ENCODE measurements at regions not wholly inside any gene's neighbourhood (a gene's known extent, or its start where the extent isn't known, plus 50 kb on each side); places are given as distances from the start of the nearest gene placed in this dataset.

GRCh38 chr5:73394610-73395009, 54.0 kb downstream of the FOXD1 start:
- DNase-seq, result no peak
- no peak overlapping the region for H3K23ac ChIP-seq (ENCODE audit: low read depth, low read length)
- intact Hi-C loops (cut with micrococcal nuclease), result no loop called here
- no peak overlapping the region for H4K91ac ChIP-seq (ENCODE audit: insufficient read depth, low read depth, low read length)
- no peak overlapping the region for H4K5ac ChIP-seq (ENCODE audit: low read depth, low read length)
- no peaks in the 10 kb centered on the region for H3K9me3 ChIP-seq (ENCODE audit: control insufficient read depth, insufficient read depth, low read length)
- H2BK20ac ChIP-seq (ENCODE audit: low read depth, low read length), result no peak overlapping the region
- H3K27ac ChIP-seq (ENCODE audit: insufficient read depth, low read length), result no peak overlapping the region
- H3K36me3 ChIP-seq (ENCODE audit: control insufficient read depth, insufficient read depth, low read length), result no peaks in the 10 kb centered on the region
- no peak overlapping the region for H4K8ac ChIP-seq (ENCODE audit: low read depth in 2 of 2, low read length in 2 of 2)
- no peaks in the 10 kb centered on the region; the same call in 1 of the 2 replicates for H3K4me1 ChIP-seq (ENCODE audit: control insufficient read depth, insufficient read depth, low read length)
- POLR2A ChIA-PET (ENCODE audit: unreplicated experiment), result no interaction called here
- H2BK15ac ChIP-seq (ENCODE audit: low read depth, low read length), result no peak overlapping the region
- CTCF ChIA-PET, result no interaction called here
- 0 out of 2 replicates have a peak, but pooled peaks cover 2% of the 10 kb centered on the region for H3K9me1 ChIP-seq (ENCODE audit: insufficient read depth, low read length)
- no peak overlapping the region for H3K4me2 ChIP-seq (ENCODE audit: low read depth, low read length)
- no peak for TF ChIP-seq NFE2L2 (IDR thresholded peaks at IDR 0.05; ENCODE audit: low read depth, low read length)
- no peak for TF ChIP-seq POLR2A (IDR thresholded peaks at IDR 0.05; ENCODE audit: low read depth, low read length)
- TF ChIP-seq MAZ (IDR thresholded peaks at IDR 0.05; ENCODE audit: borderline replicate concordance, low read depth, low read length), result no peak
- no peak for TF ChIP-seq FOS (IDR thresholded peaks at IDR 0.05; ENCODE audit: low read depth, low read length)
- TF ChIP-seq SMC3 (IDR thresholded peaks at IDR 0.05; ENCODE audit: low read depth, low read length), result no peak
- TF ChIP-seq MXI1 (IDR thresholded peaks at IDR 0.05; ENCODE audit: borderline replicate concordance, low read depth, low read length), result no peak
- TF ChIP-seq CEBPB (IDR thresholded peaks at IDR 0.05; ENCODE audit: low read depth, low read length), result no peak
- no peak for TF ChIP-seq RFX5 (IDR thresholded peaks at IDR 0.05; ENCODE audit: low read depth, low read length)
- TF ChIP-seq BHLHE40 (IDR thresholded peaks at IDR 0.05; ENCODE audit: low read depth, low read length), result no peak
- no peak for TF ChIP-seq MAFK (IDR thresholded peaks at IDR 0.05; ENCODE audit: low read depth, low read length)
- TF ChIP-seq USF2 (IDR thresholded peaks at IDR 0.05; ENCODE audit: low read depth, low read length), result no peak
- no peak for ATAC-seq (ENCODE audit: low read depth)
- H3K27me3 ChIP-seq (ENCODE audit: control insufficient read depth, insufficient read depth, low read length), result no peaks in the 10 kb centered on the region; the same call in 1 of the 2 replicates
- H3K4ac ChIP-seq (ENCODE audit: low read depth, low read length), result no peak overlapping the region
- dilution Hi-C loops (cut with HindIII; ENCODE audit: low sequenced_read_pairs, unreplicated experiment), result no loop called here
- no peak overlapping the region for H2BK120ac ChIP-seq (ENCODE audit: low read depth, low read length)
- H2AK5ac ChIP-seq (ENCODE audit: low read depth, low read length), result no peak overlapping the region
- no peak overlapping the region for H2AFZ ChIP-seq (replicated peaks; ENCODE audit: low read length, poor library complexity)
- H3K18ac ChIP-seq (ENCODE audit: low read depth, low read length), result no peak overlapping the region
- no peak overlapping the region for H3K4me3 ChIP-seq (ENCODE audit: insufficient read depth, low read depth, low read length)
- H3K79me1 ChIP-seq (ENCODE audit: low read depth in 1 of 2, low read length in 2 of 2), result no peaks in the 10 kb centered on the region
- no peaks in the 10 kb centered on the region for H4K20me1 ChIP-seq (ENCODE audit: insufficient read depth, low read length)
- no peak overlapping the region for H3K14ac ChIP-seq (replicated peaks; ENCODE audit: low read depth, low read length)
- H3K9ac ChIP-seq (ENCODE audit: low read depth, low read length), result no peak overlapping the region
- BruUV-seq (replicated peaks), result no TSS peak
- in situ Hi-C loops (cut with MboI; ENCODE audit: low sequenced_read_pairs), result no loop called here
- H2BK5ac ChIP-seq (ENCODE audit: low read depth, low read length, poor library complexity, severe bottlenecking), result no peak overlapping the region
- WGBS, 2 experiments (ENCODE audit: extremely low coverage in 2 of 2, insufficient read length in 1 of 2), result 82% methylated on average over 2 of the region's 4 CpGs; no CpG with 5 or more reads in 1 of the 2 experiments
- no peak overlapping the region for H2AK9ac ChIP-seq (replicated peaks; ENCODE audit: low read depth, low read length, poor library complexity)
- no peak overlapping the region for H3K56ac ChIP-seq (ENCODE audit: extremely low read depth, insufficient read depth, low read length)

Measured in IMR-90 (cell line).